Activated T-helper 1 cell treated with Interleukin-2 at 50 U/mL for 16 hours (primary cell): ENCODE measurements at regions not wholly inside any gene's neighbourhood (a gene's known extent, or its start where the extent isn't known, plus 50 kb on each side); places are given as distances from the start of the nearest gene placed in this dataset.

Source experiments
- DNase-seq: peaks from one replicate; pipeline ENCODE4 v3.0.0-alpha.2; 2020; ENCODE audit warnings: low read depth

GRCh38 chr1:99163671-99164070, 100.6 kb upstream of the PLPPR4 start:
- no peak for DNase-seq

- no peak for DNase-seq
Observed at GRCh38 chr1:99170516-99170915, 93.8 kb upstream of the PLPPR4 start.

GRCh38 chr1:99171184-99171813, 93.0 kb upstream of the PLPPR4 start:
- no peak for DNase-seq

- no peak for DNase-seq
Observed at GRCh38 chr1:99173282-99173681, 91.0 kb upstream of the PLPPR4 start.

- DNase-seq: no peak
Observed at GRCh38 chr1:99173900-99174299, 90.4 kb upstream of the PLPPR4 start.

GRCh38 chr1:99176753-99177152, 87.5 kb upstream of the PLPPR4 start:
- no peak for DNase-seq

GRCh38 chr1:99177465-99177864, 86.8 kb upstream of the PLPPR4 start:
- DNase-seq: no peak

GRCh38 chr1:99180343-99180808, 83.9 kb upstream of the PLPPR4 start:
- peak; percentile 21 for DNase-seq

- no peak for DNase-seq
Observed at GRCh38 chr1:99180915-99181314, 83.4 kb upstream of the PLPPR4 start.

GRCh38 chr1:99181892-99182291, 82.4 kb upstream of the PLPPR4 start:
- DNase-seq: no peak

- DNase-seq: no peak
Observed at GRCh38 chr1:99185196-99185595, 79.1 kb upstream of the PLPPR4 start.

GRCh38 chr1:99193431-99193830, 70.9 kb upstream of the PLPPR4 start:
- no peak for DNase-seq

GRCh38 chr1:99198393-99198792, 65.9 kb upstream of the PLPPR4 start:
- DNase-seq: no peak

GRCh38 chr1:99207216-99207615, 57.1 kb upstream of the PLPPR4 start:
- no peak for DNase-seq
